ES-I3 (cell line): ENCODE measurements at regions not wholly inside any gene's neighbourhood (a gene's known extent, or its start where the extent isn't known, plus 50 kb on each side); places are given as distances from the start of the nearest gene placed in this dataset.

Experiments
- H3K36me3 ChIP-seq: 2 replicates; pipeline ENCODE4 v1.6.1; 2013; ENCODE audit warnings: mild to moderate bottlenecking, low read length, control low read depth, moderate library complexity; ENCODE audit not compliant: insufficient read depth
- H3K4me1 ChIP-seq: 2 replicates; pipeline ENCODE4 v1.6.1; 2013; ENCODE audit warnings: mild to moderate bottlenecking, control low read depth, low read length; ENCODE audit not compliant: insufficient read depth
- H3K9ac ChIP-seq: 2 replicates; pipeline ENCODE4 v1.6.1; 2013; ENCODE audit warnings: low read depth, mild to moderate bottlenecking, low read length, moderate library complexity
- H3K9me3 ChIP-seq: 2 replicates; pipeline ENCODE4 v1.6.1; 2013; ENCODE audit warnings: mild to moderate bottlenecking, low read length, moderate library complexity; ENCODE audit not compliant: control insufficient read depth, insufficient read depth

DNA sequence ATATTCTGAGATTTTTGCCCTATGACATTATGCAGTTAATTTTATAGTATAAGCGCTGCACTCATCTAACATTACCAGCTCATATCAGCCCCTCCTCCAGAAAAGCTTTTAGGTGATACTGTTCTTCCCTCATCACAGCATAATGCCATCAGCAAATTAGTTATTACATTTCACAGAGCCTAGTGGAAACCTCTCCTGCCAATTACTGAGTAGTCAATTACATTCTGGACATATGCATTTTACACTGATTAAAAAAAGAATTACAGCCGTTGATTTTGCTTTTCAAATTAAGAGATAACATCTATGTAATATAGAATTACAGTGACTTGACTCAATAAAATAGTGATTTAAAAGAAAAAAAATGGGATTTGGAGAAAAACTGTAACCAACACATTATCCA is 542.1 kb downstream of the UQCRFS1 start:
- Histone ChIP-seq H3K36me3 (no peaks in the 10 kb centered on the region; the same call in 1 of the 2 replicates), H3K4me1 (no peaks in the 10 kb centered on the region), H3K9ac (no peak overlapping the region), H3K9me3 (0 out of 2 replicates have a peak, but pooled peaks cover 6% of the 10 kb centered on the region)

DNA sequence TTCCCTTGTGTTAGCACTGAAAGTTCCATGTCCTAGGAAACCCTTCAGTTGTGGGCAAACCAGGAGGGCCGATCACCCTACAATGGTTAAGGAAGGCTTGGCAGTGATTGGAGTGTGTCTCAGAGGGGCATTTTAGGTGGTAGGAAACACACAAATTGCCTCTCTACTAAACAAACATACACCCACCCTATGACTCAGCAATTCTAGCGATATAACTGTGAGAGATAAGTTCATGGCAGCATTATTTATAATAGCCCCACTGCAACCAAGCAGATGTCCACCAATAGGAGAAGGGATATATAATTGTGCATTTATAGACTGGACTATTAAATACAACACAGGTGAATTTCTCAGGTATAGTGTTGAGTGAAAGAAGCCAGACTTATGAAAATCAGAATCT is 543.1 kb downstream of the UQCRFS1 start:
- Histone ChIP-seq H3K36me3 (no peaks in the 10 kb centered on the region; the same call in 1 of the 2 replicates), H3K9me3 (0 out of 2 replicates have a peak, but pooled peaks cover 6% of the 10 kb centered on the region), H3K9ac (no peak overlapping the region), H3K4me1 (no peaks in the 10 kb centered on the region)

DNA sequence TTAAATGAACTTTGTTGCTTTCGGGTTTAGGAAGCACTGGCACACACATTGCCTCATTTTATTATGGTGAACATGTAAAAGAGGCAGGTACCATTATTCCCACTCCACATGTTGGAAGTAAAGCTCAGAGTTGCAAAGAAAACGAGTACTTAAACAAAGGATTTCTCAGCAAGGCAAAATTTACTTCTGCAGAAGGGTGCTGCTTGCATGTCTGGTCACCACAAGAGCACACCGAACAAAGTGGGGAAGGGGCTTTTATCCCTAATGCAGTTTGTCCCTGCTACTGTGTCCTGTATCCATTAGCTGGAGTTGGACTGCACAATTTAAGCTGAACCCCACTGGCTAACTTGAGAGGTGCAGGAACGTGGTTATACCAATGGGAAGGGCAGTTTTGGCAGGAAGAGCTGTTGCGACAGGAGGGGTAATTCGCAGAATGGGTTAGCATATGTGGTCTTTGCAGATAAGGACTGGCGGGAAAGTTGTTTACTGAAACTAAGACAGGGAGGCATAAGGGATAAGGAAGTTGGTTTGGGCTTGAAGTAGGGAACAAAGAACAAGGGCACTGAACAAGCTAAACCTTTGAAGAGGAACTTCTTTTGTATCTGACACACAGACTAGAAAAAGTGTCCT is 545.5 kb downstream of the UQCRFS1 start:
- H3K36me3 ChIP-seq, result no peaks in the 10 kb centered on the region; the same call in 1 of the 2 replicates
- H3K9ac ChIP-seq, result no peak overlapping the region
- H3K9me3 ChIP-seq, result 0 out of 2 replicates have a peak, but pooled peaks cover 6% of the 10 kb centered on the region
- no peaks in the 10 kb centered on the region for H3K4me1 ChIP-seq

DNA sequence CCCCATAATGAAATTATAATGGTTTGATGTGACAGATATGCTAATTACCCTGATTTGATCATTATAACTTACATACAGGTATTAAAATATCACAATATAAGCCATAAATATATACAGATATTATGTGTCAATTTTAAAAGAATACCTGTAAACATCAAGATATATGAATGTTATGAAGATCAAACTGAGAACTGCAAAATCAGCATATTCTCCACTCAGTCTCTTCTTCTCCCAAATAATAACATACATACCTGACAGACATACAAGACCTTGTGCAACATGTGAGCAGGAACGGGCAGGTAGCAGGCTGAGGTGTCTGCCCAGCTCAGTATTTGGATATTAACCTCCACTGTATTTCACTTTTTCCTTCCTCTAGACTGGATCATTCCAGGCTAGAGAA is 547.2 kb downstream of the UQCRFS1 start:
- Histone ChIP-seq H3K9ac (no peak overlapping the region), H3K9me3 (0 out of 2 replicates have a peak, but pooled peaks cover 6% of the 10 kb centered on the region), H3K36me3 (no peaks in the 10 kb centered on the region; the same call in 1 of the 2 replicates), H3K4me1 (no peaks in the 10 kb centered on the region)

DNA sequence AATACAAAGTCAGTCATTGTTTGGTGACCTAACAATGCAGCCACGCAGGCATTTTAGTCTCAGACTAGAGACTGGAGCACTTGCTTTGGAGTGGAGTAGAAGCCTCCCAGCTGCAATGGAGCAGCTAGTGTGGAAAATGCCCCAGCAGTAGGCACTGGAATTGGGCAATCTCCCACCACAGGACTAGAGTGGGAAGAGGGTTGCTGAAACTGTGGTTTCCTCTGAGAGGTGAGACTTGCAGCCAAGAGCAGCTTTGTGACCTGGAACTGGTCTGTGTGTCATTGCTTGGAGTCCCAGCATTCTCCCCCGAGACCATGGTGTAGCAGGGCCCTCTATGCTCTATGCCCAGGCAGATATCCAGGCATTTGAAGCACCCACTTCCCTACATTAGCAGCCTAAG is 556.3 kb downstream of the UQCRFS1 start:
- H3K36me3 ChIP-seq, result no peaks in the 10 kb centered on the region
- no peaks in the 10 kb centered on the region for H3K9me3 ChIP-seq
- no peak overlapping the region for H3K9ac ChIP-seq
- no peaks in the 10 kb centered on the region for H3K4me1 ChIP-seq

DNA sequence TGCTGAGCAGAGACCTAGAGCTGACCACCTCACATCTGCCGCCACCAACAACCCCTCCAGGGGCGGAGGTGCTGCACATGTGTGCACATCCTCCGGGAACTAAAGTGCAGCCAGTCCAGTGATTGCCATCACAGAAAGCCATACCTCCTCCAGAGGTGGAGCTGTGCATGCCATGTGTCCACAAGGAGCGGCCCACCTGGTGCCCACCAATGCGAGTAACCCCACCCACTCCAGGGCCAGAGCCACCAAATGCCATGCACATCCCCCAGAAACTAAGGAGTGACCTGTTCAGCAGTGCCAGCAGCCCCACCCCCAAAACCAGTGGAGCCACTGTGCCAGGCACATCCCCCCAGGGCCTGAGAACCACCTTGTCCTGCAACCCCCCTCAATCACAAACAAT is 557.9 kb downstream of the UQCRFS1 start:
- Histone ChIP-seq H3K9ac (no peak overlapping the region), H3K36me3 (no peaks in the 10 kb centered on the region), H3K4me1 (peaks cover 5% of the 10 kb centered on the region; the same call in 1 of the 2 replicates), H3K9me3 (no peaks in the 10 kb centered on the region)

DNA sequence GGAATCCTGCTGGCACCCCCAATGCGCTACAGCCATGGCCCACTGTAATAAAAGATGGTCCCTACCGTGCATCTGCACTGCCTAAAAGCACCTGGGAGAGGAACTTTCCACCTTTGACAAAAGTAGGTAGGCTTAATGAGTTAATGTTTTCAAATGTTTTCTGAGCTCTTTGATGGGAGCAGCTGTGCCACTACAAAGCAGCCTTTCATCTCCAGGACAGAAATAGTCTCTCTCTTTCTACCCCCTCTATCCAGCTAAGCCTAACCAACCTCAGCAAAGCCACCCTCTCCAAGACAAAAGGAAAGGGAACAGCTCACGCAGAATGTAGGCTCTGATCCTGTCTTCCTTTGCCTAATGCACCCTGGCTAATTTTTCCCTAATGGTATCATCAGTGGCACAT is 560.2 kb downstream of the UQCRFS1 start:
- Histone ChIP-seq H3K4me1 (peaks cover 5% of the 10 kb centered on the region; the same call in 1 of the 2 replicates), H3K36me3 (no peaks in the 10 kb centered on the region), H3K9ac (no peak overlapping the region), H3K9me3 (no peaks in the 10 kb centered on the region)

DNA sequence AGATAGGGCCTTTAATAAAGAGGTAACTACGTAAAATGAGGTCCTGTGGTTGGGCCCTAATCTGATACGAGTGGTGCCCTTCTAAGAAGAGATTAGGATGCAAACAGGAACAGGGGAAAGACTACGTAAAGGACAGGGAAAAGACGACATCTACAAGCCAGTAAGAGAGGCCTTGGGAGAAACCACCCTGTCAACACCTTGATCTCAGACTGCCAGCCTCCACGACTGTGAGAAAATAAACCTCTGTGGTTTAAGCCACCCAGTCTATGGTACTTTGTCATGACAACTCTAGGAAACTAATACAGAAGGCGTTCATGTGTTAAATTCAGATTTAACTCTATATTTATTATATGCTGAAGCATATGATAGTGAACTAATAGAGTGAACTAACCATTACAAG is 566.3 kb downstream of the UQCRFS1 start:
- Histone ChIP-seq H3K9me3 (no peaks in the 10 kb centered on the region), H3K9ac (no peak overlapping the region), H3K4me1 (peaks cover 5% of the 10 kb centered on the region; the same call in 1 of the 2 replicates), H3K36me3 (no peaks in the 10 kb centered on the region)

DNA sequence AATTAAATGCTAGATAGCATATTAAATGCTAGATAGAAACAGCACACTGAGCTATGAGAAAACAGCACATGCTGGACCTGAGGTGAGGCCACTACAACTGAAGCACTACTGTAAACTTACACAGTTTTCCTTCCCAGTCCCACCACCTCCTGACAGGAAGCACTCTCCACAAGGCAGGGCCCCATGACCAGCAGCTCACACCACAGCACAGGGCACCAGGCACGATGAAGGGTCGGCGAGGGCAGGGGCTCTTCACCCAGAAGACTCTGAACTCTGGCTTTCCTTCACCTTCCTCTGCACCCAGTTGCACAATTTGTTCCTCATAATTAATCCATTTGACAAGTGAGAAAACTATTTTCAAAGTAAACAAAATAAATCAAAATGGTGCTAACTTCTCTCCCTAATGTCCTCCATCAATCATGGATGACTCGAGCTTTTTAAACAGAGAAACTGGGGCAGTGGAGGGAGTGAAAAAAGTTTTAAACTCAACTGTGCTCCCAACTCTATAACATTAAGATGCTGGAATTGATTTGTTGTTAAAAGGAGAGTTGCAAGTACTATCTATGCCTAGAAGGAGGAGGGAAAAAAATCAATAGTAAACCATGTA is 568.7 kb downstream of the UQCRFS1 start:
- H3K9me3 ChIP-seq, result no peaks in the 10 kb centered on the region
- H3K36me3 ChIP-seq, result no peaks in the 10 kb centered on the region
- no peak overlapping the region for H3K9ac ChIP-seq
- H3K4me1 ChIP-seq, result no peaks in the 10 kb centered on the region

DNA sequence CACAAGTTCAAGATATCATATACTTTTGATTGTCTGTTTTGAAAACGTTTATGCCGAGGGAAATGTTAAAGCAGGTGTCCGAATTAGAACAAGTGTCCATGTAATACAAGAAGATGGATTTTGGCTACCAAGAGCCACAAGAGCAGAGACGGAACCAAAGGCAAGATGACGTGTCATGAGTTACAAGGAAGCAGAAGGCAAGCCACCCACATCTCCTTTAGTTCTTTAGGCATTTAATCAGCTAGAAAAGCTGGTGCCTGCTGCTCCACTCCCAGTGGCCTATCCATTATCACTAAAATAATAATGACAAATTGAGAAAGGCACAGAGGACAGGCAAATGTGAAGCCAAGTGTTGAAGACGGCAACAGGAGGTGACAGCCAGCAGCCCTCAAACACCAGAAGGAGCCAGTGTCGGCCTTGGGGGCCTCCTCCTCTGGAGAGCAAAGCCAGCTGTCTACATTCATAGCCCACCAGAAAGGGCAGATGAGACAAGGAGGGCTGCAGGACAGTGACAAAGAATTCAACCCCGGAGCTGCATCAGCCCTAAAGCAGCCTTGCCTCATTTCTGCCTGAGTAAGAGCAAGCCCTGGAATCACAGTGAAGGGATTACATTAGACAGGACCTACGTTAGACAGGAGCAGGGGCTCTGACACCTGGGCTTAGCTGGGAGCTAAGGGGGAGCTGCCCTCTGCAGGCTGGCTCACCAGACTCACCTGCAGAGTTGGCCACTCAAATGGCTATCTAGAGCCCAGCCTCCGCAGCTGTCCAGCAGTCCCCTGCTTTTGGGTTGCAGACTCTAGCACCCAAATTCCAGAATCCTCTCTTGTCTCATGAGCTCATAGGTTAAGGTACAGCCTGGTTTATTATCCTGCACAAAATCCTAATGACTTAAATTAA is 569.9 kb downstream of the UQCRFS1 start:
- H3K9me3 ChIP-seq, result no peaks in the 10 kb centered on the region
- no peak overlapping the region for H3K9ac ChIP-seq
- H3K4me1 ChIP-seq, result no peaks in the 10 kb centered on the region
- H3K36me3 ChIP-seq, result no peaks in the 10 kb centered on the region; the same call in 1 of the 2 replicates

DNA sequence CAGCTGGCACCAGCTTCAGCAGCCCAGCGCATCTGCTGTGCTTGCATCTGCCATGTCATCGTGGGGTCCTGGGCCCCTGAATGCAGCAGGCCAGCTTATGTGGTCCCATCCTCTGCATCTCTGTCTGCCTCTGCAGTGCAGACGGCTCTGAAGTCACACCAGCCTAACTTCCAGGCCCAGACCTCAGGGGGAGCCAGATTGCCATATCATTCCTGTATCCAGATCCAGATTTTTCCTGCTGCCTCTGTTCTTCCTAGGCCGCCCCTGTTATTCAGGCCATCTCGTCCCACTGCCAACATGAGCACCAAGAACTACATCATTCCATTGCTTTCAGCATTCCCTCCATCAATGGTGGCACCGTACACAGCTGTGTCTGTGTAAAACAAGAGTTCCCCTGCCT is 571.6 kb downstream of the UQCRFS1 start:
- H3K9ac ChIP-seq, result no peak overlapping the region
- H3K9me3 ChIP-seq, result no peaks in the 10 kb centered on the region
- H3K4me1 ChIP-seq, result no peaks in the 10 kb centered on the region
- no peaks in the 10 kb centered on the region; the same call in 1 of the 2 replicates for H3K36me3 ChIP-seq

DNA sequence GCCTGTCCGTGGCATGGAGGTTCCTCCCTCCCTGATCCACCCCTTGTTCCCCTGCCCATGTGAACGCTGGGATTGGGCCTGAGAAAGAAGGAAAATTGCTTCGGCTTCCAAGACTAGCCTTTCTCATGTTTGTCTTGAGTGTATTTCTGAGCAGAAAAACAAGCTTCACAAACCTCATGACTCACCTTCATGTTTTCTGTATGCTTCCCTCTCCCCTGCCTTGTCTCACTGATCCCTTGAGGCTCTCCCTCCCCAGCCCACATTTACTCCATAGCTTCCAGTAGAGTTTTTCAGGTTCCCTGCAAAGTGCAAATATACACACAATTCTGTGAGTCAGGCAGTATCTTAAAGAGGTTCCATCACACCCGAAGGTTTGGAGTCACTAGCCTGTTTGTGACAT is 572.4 kb downstream of the UQCRFS1 start:
- Histone ChIP-seq H3K9me3 (no peaks in the 10 kb centered on the region), H3K36me3 (no peaks in the 10 kb centered on the region; the same call in 1 of the 2 replicates), H3K9ac (no peak overlapping the region), H3K4me1 (no peaks in the 10 kb centered on the region)

DNA sequence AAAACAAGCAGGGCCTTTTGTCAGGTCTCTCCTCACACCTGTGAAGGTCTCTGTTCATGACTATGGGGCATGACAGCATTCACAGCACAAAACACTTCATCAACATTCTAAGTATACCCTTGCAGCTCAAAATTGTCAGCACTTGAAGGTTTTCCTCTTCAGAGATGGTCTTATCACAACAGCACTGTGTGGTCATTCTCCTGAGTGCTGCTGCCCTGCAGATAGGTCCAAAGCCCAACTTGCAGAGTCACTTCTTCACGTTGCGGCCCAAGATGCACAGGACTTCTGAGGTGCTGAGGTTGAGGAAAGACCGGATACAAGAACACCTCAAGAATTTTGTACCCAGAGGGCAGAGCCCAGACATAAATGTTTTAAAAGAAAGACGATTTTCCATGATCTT is 574.5 kb downstream of the UQCRFS1 start:
- Histone ChIP-seq H3K9ac (no peak overlapping the region), H3K4me1 (peaks cover 1% of the 10 kb centered on the region), H3K9me3 (no peaks in the 10 kb centered on the region), H3K36me3 (no peaks in the 10 kb centered on the region; the same call in 1 of the 2 replicates)

DNA sequence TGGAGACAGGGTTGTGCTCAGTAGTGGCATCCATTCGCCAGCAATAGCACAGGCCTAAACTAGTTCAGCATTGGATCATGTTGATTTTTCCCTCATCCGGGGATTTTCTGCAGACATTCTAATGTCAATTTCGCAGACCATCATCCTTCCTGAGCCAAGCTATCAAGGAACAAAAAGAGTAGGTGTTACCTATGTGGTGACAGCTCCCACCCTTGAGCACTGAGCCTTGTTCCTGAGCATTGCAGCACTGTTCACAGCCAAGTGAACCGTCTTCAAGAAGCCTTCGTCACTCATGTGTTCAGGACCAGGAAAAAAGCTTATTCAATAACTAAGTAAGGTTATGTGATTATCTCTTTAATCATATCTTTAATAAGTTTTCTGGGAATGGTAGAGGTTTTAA is 576.2 kb downstream of the UQCRFS1 start:
- Histone ChIP-seq H3K4me1 (peaks cover 7% of the 10 kb centered on the region), H3K9ac (no peak overlapping the region), H3K36me3 (no peaks in the 10 kb centered on the region; the same call in 1 of the 2 replicates), H3K9me3 (no peaks in the 10 kb centered on the region)
